ENCODE measurements at regions not wholly inside any gene's neighbourhood (a gene's known extent, or its start where the extent isn't known, plus 50 kb on each side); places are given as distances from the start of the nearest gene placed in this dataset.
"Not testable (repeated sequence)": the region's sequence is repeated elsewhere in the genome, so short reads cannot be mapped to it uniquely, and the experiment has no call there.

- Histone ChIP-seq H2BK5ac (ENCODE audit: low read length) (no peak overlapping the region), H3K79me1 (ENCODE audit: low read depth, low read length) (no peaks in the 10 kb centered on the region), H2BK12ac (ENCODE audit: low read length) (no peak overlapping the region), H3K4me1 (ENCODE audit: control insufficient read depth in 2 of 2, insufficient read depth in 1 of 2, low read depth in 1 of 2, low read length in 2 of 2) (no peaks in the 10 kb centered on the region), H3K27ac (replicated peaks; ENCODE audit: low read length) (no peak overlapping the region), H3K4ac (ENCODE audit: low read length) (no peak overlapping the region), H2AK5ac (ENCODE audit: low read depth, low read length) (no peak overlapping the region), H3K4me3 (ENCODE audit: low read length in 2 of 2) (no peak overlapping the region), H3K36me3 (replicated peaks in 1 of 2; ENCODE audit: control insufficient read depth in 2 of 2, insufficient read depth in 2 of 2, low read length in 2 of 2) (no peaks in the 10 kb centered on the region), H4K8ac (ENCODE audit: low read depth, low read length) (no peak overlapping the region), H3K9me3 (replicated peaks in 1 of 2; ENCODE audit: control insufficient read depth in 2 of 2, insufficient read depth in 1 of 2, low read depth in 1 of 2, low read length in 2 of 2) (peaks cover 0 to 6% of the 10 kb centered on the region in 2 donors), H3K4me2 (ENCODE audit: insufficient read depth, low read length, poor library complexity, severe bottlenecking) (no peak overlapping the region), H3K23ac (ENCODE audit: low read depth, low read length, poor library complexity) (no peak overlapping the region), H3K9ac (ENCODE audit: low read depth, low read length, poor library complexity) (no peak overlapping the region), H2AFZ (ENCODE audit: low read length) (no peak overlapping the region), H2BK15ac (ENCODE audit: low read length) (no peak overlapping the region), H4K91ac (ENCODE audit: low read depth, low read length, poor library complexity) (no peak overlapping the region), H3K18ac (ENCODE audit: low read length) (no peak overlapping the region), H2BK120ac (ENCODE audit: low read depth, low read length) (no peak overlapping the region), H3K27me3 (ENCODE audit: control insufficient read depth in 3 of 3, insufficient read depth in 3 of 3, low read depth in 1 of 3, low read length in 3 of 3) (no peaks in the 10 kb centered on the region), H3K14ac (ENCODE audit: low read length) (no peak overlapping the region)
- no CpG with 5 or more reads among the region's 2 CpGs for WGBS, 2 donors (ENCODE audit: extremely low coverage in 2 of 2, insufficient read length in 2 of 2, insufficient replicate concordance in 1 of 2)
- no peak for DNase-seq (ENCODE audit: low spot score)
Observed at GRCh38 chr17:63082273-63082861, 116.3 kb downstream of the TANC2 start.

- H2BK5ac ChIP-seq (ENCODE audit: low read length), result no peak overlapping the region
- no peak overlapping the region for H4K91ac ChIP-seq (ENCODE audit: low read depth, low read length, poor library complexity)
- H3K9ac ChIP-seq (ENCODE audit: low read depth, low read length, poor library complexity), result no peak overlapping the region
- H3K4me2 ChIP-seq (ENCODE audit: insufficient read depth, low read length, poor library complexity, severe bottlenecking), result no peak overlapping the region
- H3K27ac ChIP-seq (replicated peaks; ENCODE audit: low read length), result no peak overlapping the region
- H2BK120ac ChIP-seq (ENCODE audit: low read depth, low read length), result no peak overlapping the region
- no peak overlapping the region for H3K14ac ChIP-seq (ENCODE audit: low read length)
- H3K23ac ChIP-seq (ENCODE audit: low read depth, low read length, poor library complexity), result no peak overlapping the region
- WGBS, 2 donors (ENCODE audit: extremely low coverage in 2 of 2, insufficient read length in 2 of 2, insufficient replicate concordance in 1 of 2), result no CpG with 5 or more reads among the region's 1 CpG
- no peak overlapping the region for H2AK5ac ChIP-seq (ENCODE audit: low read depth, low read length)
- no peaks in the 10 kb centered on the region for H3K27me3 ChIP-seq (ENCODE audit: control insufficient read depth in 3 of 3, insufficient read depth in 3 of 3, low read depth in 1 of 3, low read length in 3 of 3)
- no peak overlapping the region for H2BK15ac ChIP-seq (ENCODE audit: low read length)
- H4K8ac ChIP-seq (ENCODE audit: low read depth, low read length), result no peak overlapping the region
- H3K79me1 ChIP-seq (ENCODE audit: low read depth, low read length), result no peaks in the 10 kb centered on the region
- DNase-seq (ENCODE audit: low spot score), result no peak
- no peak overlapping the region for H2AFZ ChIP-seq (ENCODE audit: low read length)
- H2BK12ac ChIP-seq (ENCODE audit: low read length), result no peak overlapping the region
- peaks cover 0 to 6% of the 10 kb centered on the region in 2 donors for H3K9me3 ChIP-seq (replicated peaks in 1 of 2; ENCODE audit: control insufficient read depth in 2 of 2, insufficient read depth in 1 of 2, low read depth in 1 of 2, low read length in 2 of 2)
- no peaks in the 10 kb centered on the region for H3K4me1 ChIP-seq (ENCODE audit: control insufficient read depth in 2 of 2, insufficient read depth in 1 of 2, low read depth in 1 of 2, low read length in 2 of 2)
- no peaks in the 10 kb centered on the region for H3K36me3 ChIP-seq (replicated peaks in 1 of 2; ENCODE audit: control insufficient read depth in 2 of 2, insufficient read depth in 2 of 2, low read length in 2 of 2)
- H3K18ac ChIP-seq (ENCODE audit: low read length), result no peak overlapping the region
- H3K4ac ChIP-seq (ENCODE audit: low read length), result no peak overlapping the region
- no peak overlapping the region for H3K4me3 ChIP-seq (ENCODE audit: low read length in 2 of 2)
Observed at GRCh38 chr17:63082952-63083351, 116.9 kb downstream of the TANC2 start.

- H3K27me3 ChIP-seq (ENCODE audit: control insufficient read depth in 3 of 3, insufficient read depth in 3 of 3, low read depth in 1 of 3, low read length in 3 of 3), result no peaks in the 10 kb centered on the region
- no peak overlapping the region for H2BK12ac ChIP-seq (ENCODE audit: low read length)
- H3K9ac ChIP-seq (ENCODE audit: low read depth, low read length, poor library complexity), result no peak overlapping the region
- no peak overlapping the region for H3K27ac ChIP-seq (replicated peaks; ENCODE audit: low read length)
- H2AFZ ChIP-seq (ENCODE audit: low read length), result no peak overlapping the region
- no peak overlapping the region for H4K8ac ChIP-seq (ENCODE audit: low read depth, low read length)
- no peaks in the 10 kb centered on the region for H3K36me3 ChIP-seq (replicated peaks in 1 of 2; ENCODE audit: control insufficient read depth in 2 of 2, insufficient read depth in 2 of 2, low read length in 2 of 2)
- no peak overlapping the region for H2BK120ac ChIP-seq (ENCODE audit: low read depth, low read length)
- H2BK5ac ChIP-seq (ENCODE audit: low read length), result no peak overlapping the region
- H3K4me2 ChIP-seq (ENCODE audit: insufficient read depth, low read length, poor library complexity, severe bottlenecking), result no peak overlapping the region
- no peak overlapping the region for H2AK5ac ChIP-seq (ENCODE audit: low read depth, low read length)
- no peak overlapping the region for H3K18ac ChIP-seq (ENCODE audit: low read length)
- no peaks in the 10 kb centered on the region for H3K79me1 ChIP-seq (ENCODE audit: low read depth, low read length)
- no peak overlapping the region for H3K4ac ChIP-seq (ENCODE audit: low read length)
- no peak overlapping the region for H3K4me3 ChIP-seq (ENCODE audit: low read length in 2 of 2)
- H2BK15ac ChIP-seq (ENCODE audit: low read length), result no peak overlapping the region
- no peaks in the 10 kb centered on the region for H3K4me1 ChIP-seq (ENCODE audit: control insufficient read depth in 2 of 2, insufficient read depth in 1 of 2, low read depth in 1 of 2, low read length in 2 of 2)
- no peak overlapping the region for H3K23ac ChIP-seq (ENCODE audit: low read depth, low read length, poor library complexity)
- H3K9me3 ChIP-seq (replicated peaks in 1 of 2; ENCODE audit: control insufficient read depth in 2 of 2, insufficient read depth in 1 of 2, low read depth in 1 of 2, low read length in 2 of 2), result peaks cover 0 to 6% of the 10 kb centered on the region in 2 donors
- no CpG with 5 or more reads among the region's 9 CpGs for WGBS, 2 donors (ENCODE audit: extremely low coverage in 2 of 2, insufficient read length in 2 of 2, insufficient replicate concordance in 1 of 2)
- no peak overlapping the region for H3K14ac ChIP-seq (ENCODE audit: low read length)
- DNase-seq (ENCODE audit: low spot score), result no peak
- no peak overlapping the region for H4K91ac ChIP-seq (ENCODE audit: low read depth, low read length, poor library complexity)
Observed at GRCh38 chr17:63086483-63087185, 120.6 kb downstream of the TANC2 start.

DNA sequence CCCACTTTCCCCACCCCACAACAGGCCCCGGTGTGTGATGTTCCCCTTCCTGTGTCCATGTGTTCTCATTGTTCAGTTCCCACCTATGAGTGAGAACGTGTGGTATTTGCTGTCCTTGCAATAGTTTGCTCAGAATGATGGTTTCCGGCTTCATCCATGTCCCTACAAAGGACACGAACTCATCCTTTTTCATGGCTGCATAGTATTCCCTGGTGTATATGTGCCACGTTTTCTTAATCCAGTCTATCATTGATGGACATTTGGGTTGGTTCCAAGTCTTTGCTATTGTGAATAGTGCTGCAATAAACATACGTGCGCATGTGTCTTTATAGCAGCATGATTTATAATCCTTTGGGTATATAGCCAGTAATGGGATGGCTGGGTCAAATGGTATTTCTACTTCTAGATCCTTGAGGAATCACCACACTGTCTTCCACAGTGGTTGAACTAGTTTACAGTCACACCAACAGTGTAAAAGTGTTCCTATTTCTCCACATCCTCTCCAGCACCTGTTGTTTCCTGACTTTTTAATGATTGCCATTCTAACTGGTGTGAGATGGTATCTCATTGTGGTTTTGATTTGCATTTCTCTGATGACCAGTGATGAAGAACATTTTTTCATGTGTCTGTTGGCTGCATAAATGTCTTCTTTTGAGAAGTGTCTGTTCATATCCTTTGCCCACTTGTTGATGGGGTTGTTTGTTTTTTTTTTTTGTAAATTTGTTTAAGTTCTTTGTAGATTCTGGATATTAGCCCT is 124.5 kb downstream of the TANC2 start:
- not testable (repeated sequence) for H3K4ac ChIP-seq (ENCODE audit: low read length); H4K91ac ChIP-seq (ENCODE audit: low read depth, low read length, poor library complexity); H3K9ac ChIP-seq (ENCODE audit: low read depth, low read length, poor library complexity); H3K4me3 ChIP-seq (ENCODE audit: low read length in 2 of 2); H2BK15ac ChIP-seq (ENCODE audit: low read length); H3K79me1 ChIP-seq (ENCODE audit: low read depth, low read length); H2BK5ac ChIP-seq (ENCODE audit: low read length); H3K9me3 ChIP-seq (replicated peaks in 1 of 2; ENCODE audit: control insufficient read depth in 2 of 2, insufficient read depth in 1 of 2, low read depth in 1 of 2, low read length in 2 of 2); H2AK5ac ChIP-seq (ENCODE audit: low read depth, low read length); H3K14ac ChIP-seq (ENCODE audit: low read length); DNase-seq (ENCODE audit: low spot score); H3K4me2 ChIP-seq (ENCODE audit: insufficient read depth, low read length, poor library complexity, severe bottlenecking); H3K18ac ChIP-seq (ENCODE audit: low read length); H4K8ac ChIP-seq (ENCODE audit: low read depth, low read length); H2BK120ac ChIP-seq (ENCODE audit: low read depth, low read length); H3K4me1 ChIP-seq (ENCODE audit: control insufficient read depth in 2 of 2, insufficient read depth in 1 of 2, low read depth in 1 of 2, low read length in 2 of 2); H3K27ac ChIP-seq (replicated peaks; ENCODE audit: low read length); H2AFZ ChIP-seq (ENCODE audit: low read length); H2BK12ac ChIP-seq (ENCODE audit: low read length); H3K27me3 ChIP-seq (ENCODE audit: control insufficient read depth in 3 of 3, insufficient read depth in 3 of 3, low read depth in 1 of 3, low read length in 3 of 3); H3K23ac ChIP-seq (ENCODE audit: low read depth, low read length, poor library complexity); H3K36me3 ChIP-seq (replicated peaks in 1 of 2; ENCODE audit: control insufficient read depth in 2 of 2, insufficient read depth in 2 of 2, low read length in 2 of 2)
- no CpG with 5 or more reads among the region's 7 CpGs for WGBS, 2 donors (ENCODE audit: extremely low coverage in 2 of 2, insufficient read length in 2 of 2, insufficient replicate concordance in 1 of 2)

Data from neuronal stem cell (in vitro differentiated cells).